ENCODE measurements at regions not wholly inside any gene's neighbourhood (a gene's known extent, or its start where the extent isn't known, plus 50 kb on each side); places are given as distances from the start of the nearest gene placed in this dataset.

- no peak overlapping the region for H3K4me3 ChIP-seq (ENCODE audit: low read depth, low read length)
- DNase-seq (ENCODE audit: low read depth): no peak
- TF ChIP-seq, protein P1, sequence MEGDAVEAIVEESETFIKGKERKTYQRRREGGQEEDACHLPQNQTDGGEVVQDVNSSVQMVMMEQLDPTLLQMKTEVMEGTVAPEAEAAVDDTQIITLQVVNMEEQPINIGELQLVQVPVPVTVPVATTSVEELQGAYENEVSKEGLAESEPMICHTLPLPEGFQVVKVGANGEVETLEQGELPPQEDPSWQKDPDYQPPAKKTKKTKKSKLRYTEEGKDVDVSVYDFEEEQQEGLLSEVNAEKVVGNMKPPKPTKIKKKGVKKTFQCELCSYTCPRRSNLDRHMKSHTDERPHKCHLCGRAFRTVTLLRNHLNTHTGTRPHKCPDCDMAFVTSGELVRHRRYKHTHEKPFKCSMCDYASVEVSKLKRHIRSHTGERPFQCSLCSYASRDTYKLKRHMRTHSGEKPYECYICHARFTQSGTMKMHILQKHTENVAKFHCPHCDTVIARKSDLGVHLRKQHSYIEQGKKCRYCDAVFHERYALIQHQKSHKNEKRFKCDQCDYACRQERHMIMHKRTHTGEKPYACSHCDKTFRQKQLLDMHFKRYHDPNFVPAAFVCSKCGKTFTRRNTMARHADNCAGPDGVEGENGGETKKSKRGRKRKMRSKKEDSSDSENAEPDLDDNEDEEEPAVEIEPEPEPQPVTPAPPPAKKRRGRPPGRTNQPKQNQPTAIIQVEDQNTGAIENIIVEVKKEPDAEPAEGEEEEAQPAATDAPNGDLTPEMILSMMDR (IDR thresholded peaks at IDR 0.05; ENCODE audit: low read depth, low read length, missing control alignments): no peak
Measured at GRCh38 chr1:53384796-53385195, 56.9 kb upstream of the LRP8 start.

GRCh38 chr1:53385276-53386225 lies 57.7 kb upstream of the LRP8 start:
- no peak for DNase-seq (ENCODE audit: low read depth)
- no peak overlapping the region for H3K4me3 ChIP-seq (ENCODE audit: low read depth, low read length)
- TF ChIP-seq, protein P1 (IDR thresholded peaks at IDR 0.05; ENCODE audit: low read depth, low read length, missing control alignments): no peak

- no peak for DNase-seq (ENCODE audit: low read depth)
- no peak overlapping the region for H3K4me3 ChIP-seq (ENCODE audit: low read depth, low read length)
- TF ChIP-seq, protein P1 (IDR thresholded peaks at IDR 0.05; ENCODE audit: low read depth, low read length, missing control alignments): no peak
Measured at GRCh38 chr1:53388963-53389362, 61.1 kb upstream of the LRP8 start.

DNA sequence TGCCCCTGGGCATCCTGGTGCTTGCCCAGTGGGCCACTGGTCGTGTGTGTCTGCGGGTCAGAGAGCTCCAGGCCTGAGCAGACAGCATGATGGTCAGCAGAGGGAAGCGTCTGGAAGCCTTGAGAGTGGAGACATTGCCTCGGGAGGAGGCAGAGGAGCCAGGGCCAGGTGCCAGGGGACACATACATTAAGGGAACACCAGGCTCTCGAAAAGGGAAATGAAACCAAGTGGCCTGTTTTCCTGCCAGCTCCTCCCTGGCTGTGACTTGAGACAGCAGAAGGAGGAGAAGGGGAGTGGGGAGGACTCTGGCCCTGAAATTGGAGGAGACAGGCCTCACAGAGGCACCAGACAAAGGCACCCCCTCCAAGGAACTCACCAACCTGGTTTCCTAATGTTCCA lies 62.4 kb upstream of the LRP8 start:
- DNase-seq (ENCODE audit: low read depth): no peak
- no peak overlapping the region for H3K4me3 ChIP-seq (ENCODE audit: low read depth, low read length)
- TF ChIP-seq, protein P1 (IDR thresholded peaks at IDR 0.05; ENCODE audit: low read depth, low read length, missing control alignments): no peak

GRCh38 chr1:53390736-53391135 lies 62.9 kb upstream of the LRP8 start:
- TF ChIP-seq, protein P1 (IDR thresholded peaks at IDR 0.05; ENCODE audit: low read depth, low read length, missing control alignments): no peak
- DNase-seq (ENCODE audit: low read depth): no peak
- no peak overlapping the region for H3K4me3 ChIP-seq (ENCODE audit: low read depth, low read length)

DNA sequence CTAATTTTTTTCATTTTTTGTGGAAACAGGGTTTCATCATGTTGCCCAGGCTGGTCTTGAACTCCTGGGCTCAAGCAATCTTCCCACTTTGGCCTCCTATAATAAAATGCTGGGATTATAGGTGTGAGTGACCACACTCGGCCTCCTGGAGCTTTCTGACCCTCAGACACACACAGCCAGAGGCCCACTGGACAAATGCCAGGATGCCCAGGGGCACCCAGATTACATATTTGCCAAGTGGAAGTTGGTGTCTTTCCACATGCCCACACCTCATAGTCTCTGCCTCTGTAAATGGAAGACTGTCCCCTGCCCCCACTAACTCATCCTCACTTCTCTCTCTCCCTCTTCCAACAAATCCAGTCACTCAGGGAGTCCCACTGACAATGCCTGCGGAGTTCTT lies 63.4 kb upstream of the LRP8 start:
- DNase-seq (ENCODE audit: low read depth): no peak
- H3K4me3 ChIP-seq (ENCODE audit: low read depth, low read length): no peak overlapping the region
- TF ChIP-seq, protein P1 (IDR thresholded peaks at IDR 0.05; ENCODE audit: low read depth, low read length, missing control alignments): no peak

DNA sequence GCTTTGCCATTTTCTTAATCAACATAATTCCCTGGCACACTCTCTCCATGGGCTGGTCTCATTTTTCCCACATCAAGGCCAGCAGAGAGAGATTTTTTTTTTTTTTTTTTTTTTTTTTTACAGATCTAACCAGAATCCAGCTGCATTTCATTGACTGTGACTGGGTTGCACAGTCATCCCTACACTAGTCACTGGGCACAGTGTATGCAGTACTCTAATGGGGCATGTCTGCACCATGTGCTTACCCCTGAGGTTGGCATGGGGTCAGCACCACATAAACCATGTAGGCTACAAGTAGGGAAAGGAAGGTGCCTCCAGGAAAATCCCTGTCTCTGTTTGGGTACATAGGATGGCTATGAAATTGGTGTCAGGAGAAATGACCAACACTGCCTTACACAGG lies 64.1 kb upstream of the LRP8 start:
- TF ChIP-seq, protein P1 (IDR thresholded peaks at IDR 0.05; ENCODE audit: low read depth, low read length, missing control alignments): no peak
- H3K4me3 ChIP-seq (ENCODE audit: low read depth, low read length): no peak overlapping the region
- DNase-seq (ENCODE audit: low read depth): no peak
